ENCODE measurements at regions not wholly inside any gene's neighbourhood (a gene's known extent, or its start where the extent isn't known, plus 50 kb on each side); places are given as distances from the start of the nearest gene placed in this dataset.

DNA sequence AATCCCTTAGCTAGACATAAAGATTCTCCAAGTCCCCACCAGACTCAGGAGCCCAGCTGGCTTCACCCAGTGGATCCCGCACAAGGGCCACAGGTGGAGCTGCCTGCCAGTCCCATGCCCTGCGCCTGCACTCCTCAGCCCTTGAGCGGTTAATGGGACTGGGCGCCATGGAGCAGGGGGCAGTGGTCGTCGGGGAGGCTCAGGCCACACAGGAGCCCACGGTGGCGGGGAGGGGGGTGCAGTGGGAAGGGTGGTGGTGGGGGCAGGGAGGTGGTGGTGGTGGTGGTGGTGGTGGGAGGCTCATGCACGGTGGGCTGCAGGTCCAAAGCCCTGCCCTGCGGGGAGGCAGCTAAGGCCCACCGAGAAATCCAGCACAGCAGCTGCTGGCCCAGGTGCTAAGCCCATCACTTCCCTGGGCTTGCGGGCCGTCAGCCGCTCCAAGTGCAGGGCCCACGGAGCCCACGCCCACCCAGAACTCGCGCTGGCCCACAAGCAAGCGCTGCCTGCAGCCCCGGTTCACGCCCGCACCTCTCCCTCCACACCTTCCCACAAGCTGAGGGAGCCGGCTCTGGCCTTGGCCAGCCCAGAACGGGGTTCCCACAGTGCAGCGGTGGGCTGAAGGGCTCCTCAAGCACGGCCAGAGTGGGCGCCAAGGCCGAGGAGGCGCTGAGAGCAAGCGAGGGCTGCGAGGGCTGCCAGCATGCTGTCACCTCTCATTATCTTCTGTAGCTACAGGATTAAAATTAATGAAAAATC, 732.5 kb upstream of the POM121L12 start:
- no peaks in the 10 kb centered on the region for H3K36me3 ChIP-seq (ENCODE audit: insufficient read depth, low read length)
- no peak overlapping the region for H3K4me2 ChIP-seq (ENCODE audit: low read depth, low read length, poor library complexity, severe bottlenecking)
- no peak overlapping the region for H3K9ac ChIP-seq (ENCODE audit: low read length)
- peaks cover 16% of the 10 kb centered on the region; the same call in 1 of the 2 replicates for H3K9me3 ChIP-seq (ENCODE audit: low read length)
- no peak overlapping the region for H2AFZ ChIP-seq (ENCODE audit: low read length)
- H4K20me1 ChIP-seq (ENCODE audit: insufficient read depth, low read depth, low read length) = no peaks in the 10 kb centered on the region
- H3K27ac ChIP-seq (ENCODE audit: low read length) = no peak overlapping the region
- no peaks in the 10 kb centered on the region for H3K79me2 ChIP-seq (ENCODE audit: low read length)
- H3K27me3 ChIP-seq (ENCODE audit: low read length) = no peaks in the 10 kb centered on the region
- no peak for DNase-seq
- H3K4me3 ChIP-seq (ENCODE audit: low read length) = no peak overlapping the region
- H3K4me1 ChIP-seq (ENCODE audit: low read length) = no peaks in the 10 kb centered on the region
- H3K9me2 ChIP-seq (replicated peaks; ENCODE audit: insufficient read depth, low read length) = no peaks in the 10 kb centered on the region

DNA sequence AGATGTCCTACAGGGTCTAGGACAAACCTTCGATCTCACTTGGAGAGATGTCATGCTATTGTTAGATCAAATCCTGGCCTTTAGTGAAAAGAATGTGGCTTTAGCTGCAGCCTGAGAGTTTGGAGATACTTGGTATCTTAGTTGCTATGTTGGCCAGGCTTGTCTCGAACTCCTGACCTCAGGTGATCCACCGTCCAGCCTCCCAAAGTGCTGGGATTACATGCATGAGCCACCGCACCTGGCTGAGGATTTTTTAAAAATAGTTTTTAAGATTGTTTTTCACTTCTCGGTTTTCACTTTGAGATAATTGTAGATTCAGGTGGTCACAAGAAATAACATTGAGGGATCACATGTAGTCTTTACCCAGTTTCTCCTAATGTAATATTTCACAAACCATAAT, 738.3 kb upstream of the POM121L12 start:
- Histone ChIP-seq H3K4me3 (ENCODE audit: low read length) (no peak overlapping the region), H3K9ac (ENCODE audit: low read length) (no peak overlapping the region), H3K27ac (ENCODE audit: low read length) (no peak overlapping the region), H4K20me1 (ENCODE audit: insufficient read depth, low read depth, low read length) (no peaks in the 10 kb centered on the region), H3K36me3 (ENCODE audit: insufficient read depth, low read length) (no peaks in the 10 kb centered on the region), H2AFZ (ENCODE audit: low read length) (no peak overlapping the region), H3K4me2 (ENCODE audit: low read depth, low read length, poor library complexity, severe bottlenecking) (no peak overlapping the region), H3K79me2 (ENCODE audit: low read length) (no peaks in the 10 kb centered on the region), H3K27me3 (ENCODE audit: low read length) (no peaks in the 10 kb centered on the region), H3K9me3 (ENCODE audit: low read length) (peaks cover 10% of the 10 kb centered on the region; the same call in 1 of the 2 replicates), H3K4me1 (ENCODE audit: low read length) (no peaks in the 10 kb centered on the region), H3K9me2 (replicated peaks; ENCODE audit: insufficient read depth, low read length) (no peaks in the 10 kb centered on the region)
- DNase-seq = no peak

DNA sequence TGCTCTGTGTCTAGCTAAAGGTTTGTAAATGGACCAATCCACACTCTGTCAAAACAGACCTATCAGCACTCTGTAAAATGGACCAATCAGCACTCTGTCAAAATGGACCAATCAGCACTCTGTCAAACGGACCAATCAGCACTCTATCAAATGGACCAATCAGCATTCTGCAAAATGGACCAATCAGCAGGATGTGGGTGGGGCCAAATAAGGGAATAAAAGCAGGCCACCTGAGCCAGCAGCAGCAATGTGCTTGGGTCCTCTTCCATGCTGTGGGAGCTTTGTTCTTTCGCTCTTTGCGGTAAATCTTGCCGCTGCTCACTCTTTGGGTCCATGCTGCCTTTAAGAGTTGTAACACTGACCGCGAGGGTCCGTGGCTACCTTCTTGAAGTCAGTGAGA, 740.5 kb upstream of the POM121L12 start:
- no peak overlapping the region for H3K9ac ChIP-seq (ENCODE audit: low read length)
- peaks cover 5% of the 10 kb centered on the region; the same call in 1 of the 2 replicates for H3K9me3 ChIP-seq (ENCODE audit: low read length)
- DNase-seq = no peak
- H2AFZ ChIP-seq (ENCODE audit: low read length) = no peak overlapping the region
- no peaks in the 10 kb centered on the region for H4K20me1 ChIP-seq (ENCODE audit: insufficient read depth, low read depth, low read length)
- no peaks in the 10 kb centered on the region for H3K36me3 ChIP-seq (ENCODE audit: insufficient read depth, low read length)
- no peak overlapping the region for H3K4me3 ChIP-seq (ENCODE audit: low read length)
- H3K27ac ChIP-seq (ENCODE audit: low read length) = no peak overlapping the region
- H3K79me2 ChIP-seq (ENCODE audit: low read length) = no peaks in the 10 kb centered on the region
- no peaks in the 10 kb centered on the region for H3K9me2 ChIP-seq (replicated peaks; ENCODE audit: insufficient read depth, low read length)
- H3K4me2 ChIP-seq (ENCODE audit: low read depth, low read length, poor library complexity, severe bottlenecking) = no peak overlapping the region
- H3K27me3 ChIP-seq (ENCODE audit: low read length) = no peaks in the 10 kb centered on the region
- no peaks in the 10 kb centered on the region for H3K4me1 ChIP-seq (ENCODE audit: low read length)

DNA sequence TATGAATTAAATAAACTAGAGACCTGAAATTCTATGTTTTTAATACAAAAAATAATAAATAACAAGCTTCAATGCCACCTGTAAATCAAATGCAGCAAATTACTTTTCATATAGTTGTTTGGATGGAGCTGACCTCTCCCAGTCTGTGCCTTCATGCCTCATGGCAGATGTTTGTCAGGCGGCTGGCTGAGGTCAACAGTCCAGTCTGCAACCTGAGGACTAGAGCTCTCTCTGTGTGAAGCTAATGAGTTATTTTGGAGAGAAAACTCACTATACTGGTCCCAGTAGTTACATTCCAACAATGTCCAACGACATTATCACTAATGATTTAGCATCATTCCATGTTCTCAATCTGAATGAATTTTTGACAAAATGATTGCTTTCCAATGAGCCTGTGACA, 746.2 kb upstream of the POM121L12 start:
- no peak overlapping the region for H3K4me2 ChIP-seq (ENCODE audit: low read depth, low read length, poor library complexity, severe bottlenecking)

DNA sequence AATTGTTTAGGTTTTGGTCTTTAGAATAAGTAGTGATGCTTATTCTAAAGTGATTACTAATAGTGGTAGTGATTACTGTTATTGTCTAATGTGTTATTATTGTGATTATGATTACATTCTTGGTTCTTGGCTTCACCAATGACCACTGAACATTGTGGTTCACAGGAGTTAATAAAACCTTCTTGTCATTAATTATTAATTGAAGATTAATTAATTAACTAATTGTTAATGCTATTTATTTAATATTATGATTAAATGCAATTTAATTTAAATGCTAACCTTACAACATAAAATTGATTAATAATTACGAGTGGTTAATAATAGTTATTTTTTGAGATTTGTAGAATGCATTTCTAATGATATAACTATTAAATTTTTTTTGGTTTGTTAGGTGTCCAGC, 747.7 kb upstream of the POM121L12 start:
- Histone ChIP-seq H3K27ac (ENCODE audit: low read length) (no peak overlapping the region), H3K9me2 (replicated peaks; ENCODE audit: insufficient read depth, low read length) (no peaks in the 10 kb centered on the region), H2AFZ (ENCODE audit: low read length) (no peak overlapping the region), H3K79me2 (ENCODE audit: low read length) (no peaks in the 10 kb centered on the region), H3K4me3 (ENCODE audit: low read length) (no peak overlapping the region), H4K20me1 (ENCODE audit: insufficient read depth, low read depth, low read length) (no peaks in the 10 kb centered on the region), H3K27me3 (ENCODE audit: low read length) (no peaks in the 10 kb centered on the region), H3K9ac (ENCODE audit: low read length) (no peak overlapping the region), H3K36me3 (ENCODE audit: insufficient read depth, low read length) (no peaks in the 10 kb centered on the region), H3K4me1 (ENCODE audit: low read length) (no peaks in the 10 kb centered on the region), H3K9me3 (ENCODE audit: low read length) (peaks cover 3% of the 10 kb centered on the region; the same call in 1 of the 2 replicates), H3K4me2 (ENCODE audit: low read depth, low read length, poor library complexity, severe bottlenecking) (no peak overlapping the region)
- no peak for DNase-seq

More for the DNA sequence above, 746.2 kb upstream of the POM121L12 start:
- Histone ChIP-seq H3K4me3 (ENCODE audit: low read length) (no peak overlapping the region), H2AFZ (ENCODE audit: low read length) (no peak overlapping the region), H3K79me2 (ENCODE audit: low read length) (no peaks in the 10 kb centered on the region), H3K27me3 (ENCODE audit: low read length) (no peaks in the 10 kb centered on the region), H3K9me2 (replicated peaks; ENCODE audit: insufficient read depth, low read length) (no peaks in the 10 kb centered on the region), H3K4me1 (ENCODE audit: low read length) (no peaks in the 10 kb centered on the region), H3K36me3 (ENCODE audit: insufficient read depth, low read length) (no peaks in the 10 kb centered on the region), H3K27ac (ENCODE audit: low read length) (no peak overlapping the region), H3K9ac (ENCODE audit: low read length) (no peak overlapping the region), H4K20me1 (ENCODE audit: insufficient read depth, low read depth, low read length) (no peaks in the 10 kb centered on the region), H3K9me3 (ENCODE audit: low read length) (peaks cover 3% of the 10 kb centered on the region; the same call in 1 of the 2 replicates)
- no peak for DNase-seq

DNA sequence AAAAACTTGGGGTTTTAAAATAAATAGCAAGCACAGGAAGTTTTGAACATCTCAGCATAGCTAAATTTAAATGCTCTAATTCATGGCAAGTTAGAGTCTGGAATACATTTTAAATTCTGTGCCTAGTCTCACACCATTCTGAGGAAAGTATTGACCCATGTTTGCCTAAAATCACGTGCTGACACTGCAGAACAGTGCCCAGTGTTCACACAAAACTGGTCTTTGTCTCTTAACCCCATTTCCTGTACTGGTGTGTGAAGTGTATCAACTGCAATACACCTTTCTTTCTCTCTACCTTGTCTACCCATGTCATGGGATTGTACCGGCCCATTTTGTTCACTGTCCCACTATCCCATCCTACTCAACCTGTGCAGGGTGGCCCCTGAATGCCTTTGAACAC, 749.7 kb upstream of the POM121L12 start:
- H3K79me2 ChIP-seq (ENCODE audit: low read length) = no peaks in the 10 kb centered on the region
- no peaks in the 10 kb centered on the region for H3K9me2 ChIP-seq (replicated peaks; ENCODE audit: insufficient read depth, low read length)
- no peak for DNase-seq
- peaks cover 9% of the 10 kb centered on the region for H3K9me3 ChIP-seq (ENCODE audit: low read length)
- H3K27ac ChIP-seq (ENCODE audit: low read length) = no peak overlapping the region
- no peaks in the 10 kb centered on the region for H3K4me1 ChIP-seq (ENCODE audit: low read length)
- no peak overlapping the region for H3K4me2 ChIP-seq (ENCODE audit: low read depth, low read length, poor library complexity, severe bottlenecking)
- H3K9ac ChIP-seq (ENCODE audit: low read length) = no peak overlapping the region
- H3K4me3 ChIP-seq (ENCODE audit: low read length) = no peak overlapping the region
- no peaks in the 10 kb centered on the region for H3K36me3 ChIP-seq (ENCODE audit: insufficient read depth, low read length)
- H3K27me3 ChIP-seq (ENCODE audit: low read length) = no peaks in the 10 kb centered on the region
- no peak overlapping the region for H2AFZ ChIP-seq (ENCODE audit: low read length)
- no peaks in the 10 kb centered on the region for H4K20me1 ChIP-seq (ENCODE audit: insufficient read depth, low read depth, low read length)

GRCh38 chr7:52283335-52283734, 752.1 kb upstream of the POM121L12 start:
- Histone ChIP-seq H3K79me2 (ENCODE audit: low read length) (no peaks in the 10 kb centered on the region), H3K9me2 (replicated peaks; ENCODE audit: insufficient read depth, low read length) (no peaks in the 10 kb centered on the region), H2AFZ (ENCODE audit: low read length) (no peak overlapping the region), H4K20me1 (ENCODE audit: insufficient read depth, low read depth, low read length) (no peaks in the 10 kb centered on the region), H3K9ac (ENCODE audit: low read length) (no peak overlapping the region), H3K4me2 (ENCODE audit: low read depth, low read length, poor library complexity, severe bottlenecking) (no peak overlapping the region), H3K27ac (ENCODE audit: low read length) (no peak overlapping the region), H3K9me3 (ENCODE audit: low read length) (peaks cover 12% of the 10 kb centered on the region), H3K4me1 (ENCODE audit: low read length) (no peaks in the 10 kb centered on the region), H3K36me3 (ENCODE audit: insufficient read depth, low read length) (no peaks in the 10 kb centered on the region), H3K27me3 (ENCODE audit: low read length) (no peaks in the 10 kb centered on the region), H3K4me3 (ENCODE audit: low read length) (no peak overlapping the region)
- no peak for DNase-seq

DNA sequence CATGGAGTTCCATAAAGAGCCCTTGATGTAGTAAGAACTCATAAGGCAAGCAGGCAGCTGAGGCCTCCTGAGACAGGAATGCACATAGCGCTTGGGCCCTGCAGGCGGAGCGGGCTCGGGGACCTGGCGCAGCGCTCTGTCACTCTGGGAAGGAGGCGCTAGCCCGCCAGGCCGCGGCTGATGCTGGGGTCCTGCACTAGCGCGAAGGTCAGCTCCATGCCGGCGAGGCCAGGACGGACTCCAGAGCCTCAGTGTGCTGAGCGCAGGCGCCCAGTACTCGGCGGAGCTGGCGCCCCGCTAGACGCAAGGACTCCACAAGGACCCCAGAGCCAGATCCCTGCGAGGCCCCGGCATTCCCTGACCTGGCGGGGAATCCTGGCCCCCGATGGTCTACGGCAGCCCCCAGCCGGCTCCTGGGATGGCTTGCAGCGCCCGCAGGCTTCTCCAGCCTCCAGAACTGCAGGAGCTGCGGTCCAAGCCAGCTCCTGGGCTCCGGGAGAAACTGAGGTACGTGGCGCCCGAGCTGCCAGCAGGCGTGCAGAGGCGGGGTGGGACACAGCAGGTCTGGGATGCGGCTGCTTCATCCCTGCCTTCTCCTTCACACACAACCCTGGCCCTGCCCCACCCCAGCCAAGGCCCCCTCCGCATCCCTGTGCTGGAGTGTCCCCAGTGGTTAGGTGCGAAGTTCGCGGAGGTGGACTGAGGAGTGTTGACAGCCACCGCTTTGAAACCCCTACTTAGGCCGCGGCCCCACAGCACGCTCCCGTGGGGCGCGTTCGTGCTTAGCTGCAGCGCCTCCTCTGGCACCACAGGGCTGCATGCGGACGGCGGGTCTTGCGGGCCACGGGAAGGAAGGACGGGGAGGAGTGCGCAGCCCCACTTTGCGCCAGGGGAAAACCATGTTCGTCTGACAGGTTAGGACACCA, 761.5 kb upstream of the POM121L12 start:
- Histone ChIP-seq H4K20me1 (ENCODE audit: insufficient read depth, low read depth, low read length) (no peaks in the 10 kb centered on the region), H3K36me3 (ENCODE audit: insufficient read depth, low read length) (no peaks in the 10 kb centered on the region), H3K9me3 (ENCODE audit: low read length) (peaks cover 24% of the 10 kb centered on the region), H3K4me3 (ENCODE audit: low read length) (no peak overlapping the region), H2AFZ (ENCODE audit: low read length) (no peak overlapping the region), H3K9ac (ENCODE audit: low read length) (no peak overlapping the region), H3K9me2 (replicated peaks; ENCODE audit: insufficient read depth, low read length) (no peaks in the 10 kb centered on the region), H3K27me3 (ENCODE audit: low read length) (no peaks in the 10 kb centered on the region), H3K79me2 (ENCODE audit: low read length) (no peaks in the 10 kb centered on the region), H3K27ac (ENCODE audit: low read length) (no peak overlapping the region), H3K4me1 (ENCODE audit: low read length) (no peaks in the 10 kb centered on the region), H3K4me2 (ENCODE audit: low read depth, low read length, poor library complexity, severe bottlenecking) (no peak overlapping the region)
- DNase-seq = no peak

Measured in Karpas-422 (cell line).